ENCODE measurements at regions not wholly inside any gene's neighbourhood (a gene's known extent, or its start where the extent isn't known, plus 50 kb on each side); places are given as distances from the start of the nearest gene placed in this dataset.

- WGBS = 32% methylated on average over 3 of the region's 3 CpGs
- no peak overlapping the region for H3K27ac ChIP-seq
- H3K4me1 ChIP-seq = peaks cover 5% of the 10 kb centered on the region
- H3K9me3 ChIP-seq = no peaks in the 10 kb centered on the region
- TF ChIP-seq POLR2AphosphoS5 (IDR thresholded peaks at IDR 0.05) (no peak), CTCF (IDR thresholded peaks at IDR 0.05) (no peak), POLR2A (IDR thresholded peaks at IDR 0.05) (no peak), EP300 (IDR thresholded peaks at IDR 0.05) (no peak)
- H3K36me3 ChIP-seq = no peaks in the 10 kb centered on the region
- H3K4me3 ChIP-seq = no peak overlapping the region
- no peak for DNase-seq (ENCODE audit: low spot score in 2 of 2)
- no peaks in the 10 kb centered on the region for H3K27me3 ChIP-seq
Observed at GRCh38 chr10:36181426-36182178, 539.5 kb upstream of the FZD8 start.

GRCh38 chr10:36178616-36179015 lies 536.5 kb upstream of the FZD8 start:
- WGBS = 86% methylated on average over 3 of the region's 3 CpGs
- no peak for DNase-seq (ENCODE audit: low spot score in 2 of 2)
- TF ChIP-seq POLR2AphosphoS5 (IDR thresholded peaks at IDR 0.05) = no peak
- TF ChIP-seq POLR2A (IDR thresholded peaks at IDR 0.05) = no peak
- no peak for TF ChIP-seq EP300 (IDR thresholded peaks at IDR 0.05)
- TF ChIP-seq CTCF (IDR thresholded peaks at IDR 0.05) = no peak
- Histone ChIP-seq H3K4me3 (no peak overlapping the region), H3K27me3 (no peaks in the 10 kb centered on the region), H3K9me3 (no peaks in the 10 kb centered on the region), H3K27ac (no peak overlapping the region), H3K4me1 (peaks cover 5% of the 10 kb centered on the region), H3K36me3 (no peaks in the 10 kb centered on the region)

- WGBS = 75% methylated on average over 3 of the region's 3 CpGs
- Histone ChIP-seq H3K27ac (no peak overlapping the region), H3K27me3 (no peaks in the 10 kb centered on the region), H3K4me1 (peaks cover 10% of the 10 kb centered on the region), H3K9me3 (no peaks in the 10 kb centered on the region), H3K4me3 (no peak overlapping the region), H3K36me3 (no peaks in the 10 kb centered on the region)
- no peak for DNase-seq (ENCODE audit: low spot score in 2 of 2)
- no peak for TF ChIP-seq CTCF (IDR thresholded peaks at IDR 0.05)
Observed at GRCh38 chr10:36177071-36177470, 535.0 kb upstream of the FZD8 start.

GRCh38 chr10:36175954-36176353 lies 533.9 kb upstream of the FZD8 start:
- H3K27me3 ChIP-seq = no peaks in the 10 kb centered on the region
- H3K4me3 ChIP-seq = no peak overlapping the region
- TF ChIP-seq POLR2AphosphoS5 (IDR thresholded peaks at IDR 0.05) = no peak
- TF ChIP-seq EP300 (IDR thresholded peaks at IDR 0.05) = no peak
- no peak for TF ChIP-seq CTCF (IDR thresholded peaks at IDR 0.05)
- TF ChIP-seq POLR2A (IDR thresholded peaks at IDR 0.05) = no peak
- no peak overlapping the region for H3K27ac ChIP-seq
- H3K4me1 ChIP-seq = peaks cover 16% of the 10 kb centered on the region
- no peaks in the 10 kb centered on the region for H3K9me3 ChIP-seq
- DNase-seq (ENCODE audit: low spot score in 2 of 2) = no peak
- no peaks in the 10 kb centered on the region for H3K36me3 ChIP-seq

- no peaks in the 10 kb centered on the region for H3K27me3 ChIP-seq
- no peaks in the 10 kb centered on the region for H3K36me3 ChIP-seq
- H3K4me1 ChIP-seq = peaks cover 16% of the 10 kb centered on the region
- 36% methylated on average over 4 of the region's 4 CpGs for WGBS
- no peaks in the 10 kb centered on the region for H3K9me3 ChIP-seq
- TF ChIP-seq POLR2AphosphoS5 (IDR thresholded peaks at IDR 0.05) (no peak), CTCF (IDR thresholded peaks at IDR 0.05) (no peak), EP300 (IDR thresholded peaks at IDR 0.05) (no peak), POLR2A (IDR thresholded peaks at IDR 0.05) (no peak)
- no peak overlapping the region for H3K4me3 ChIP-seq
- DNase-seq (ENCODE audit: low spot score in 2 of 2) = no peak
- no peak overlapping the region for H3K27ac ChIP-seq
Observed at GRCh38 chr10:36173364-36173763, 531.3 kb upstream of the FZD8 start.
